ENCODE measurements at regions not wholly inside any gene's neighbourhood (a gene's known extent, or its start where the extent isn't known, plus 50 kb on each side); places are given as distances from the start of the nearest gene placed in this dataset.

DNA sequence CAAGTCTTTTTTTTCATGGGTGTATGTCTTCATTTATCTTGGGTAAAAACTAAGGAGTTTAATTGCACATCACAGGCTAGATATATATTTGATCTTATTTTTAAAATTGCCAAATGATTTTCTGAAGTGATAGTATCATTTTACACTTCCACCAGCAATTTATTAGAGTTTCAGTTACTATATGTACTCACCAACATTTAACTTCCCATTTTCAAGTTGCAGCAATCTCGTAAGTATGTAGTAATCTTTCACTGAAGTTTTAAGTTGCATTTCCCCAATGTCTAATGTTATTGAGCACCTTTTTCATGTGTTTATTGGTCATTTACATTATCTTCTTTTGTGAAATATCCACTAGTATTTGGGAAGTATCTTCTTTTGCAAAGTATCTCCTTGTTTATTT lies 277.4 kb upstream of the CNR1 start:
- H4K20me1 ChIP-seq (ENCODE audit: control insufficient read depth, extremely low read depth, insufficient read depth, low read length): no peaks in the 10 kb centered on the region
- no peaks in the 10 kb centered on the region for H3K27me3 ChIP-seq (ENCODE audit: control insufficient read depth, insufficient read depth, low read length)
- no peak overlapping the region for H3K9ac ChIP-seq (ENCODE audit: insufficient read depth, low read length)
- H3K4me3 ChIP-seq (replicated peaks in 1 of 4; ENCODE audit: control extremely low read depth in 1 of 4, insufficient read depth in 1 of 4, low read depth in 3 of 4, low read length in 4 of 4): no peak overlapping the region
- H3K79me2 ChIP-seq (ENCODE audit: control insufficient read depth, insufficient read depth, low read length): no peaks in the 10 kb centered on the region
- no peaks in the 10 kb centered on the region for H3K4me1 ChIP-seq (ENCODE audit: control insufficient read depth, extremely low read depth, insufficient read depth, low read length)
- no peaks in the 10 kb centered on the region for H3K9me3 ChIP-seq (ENCODE audit: control insufficient read depth, insufficient read depth, low read depth, low read length)
- no peak for DNase-seq (ENCODE audit: low read depth in 2 of 2)
- no peak for TF ChIP-seq EZH2 (IDR thresholded peaks at IDR 0.05; ENCODE audit: low read length, missing control alignments)
- TF ChIP-seq, protein P1, sequence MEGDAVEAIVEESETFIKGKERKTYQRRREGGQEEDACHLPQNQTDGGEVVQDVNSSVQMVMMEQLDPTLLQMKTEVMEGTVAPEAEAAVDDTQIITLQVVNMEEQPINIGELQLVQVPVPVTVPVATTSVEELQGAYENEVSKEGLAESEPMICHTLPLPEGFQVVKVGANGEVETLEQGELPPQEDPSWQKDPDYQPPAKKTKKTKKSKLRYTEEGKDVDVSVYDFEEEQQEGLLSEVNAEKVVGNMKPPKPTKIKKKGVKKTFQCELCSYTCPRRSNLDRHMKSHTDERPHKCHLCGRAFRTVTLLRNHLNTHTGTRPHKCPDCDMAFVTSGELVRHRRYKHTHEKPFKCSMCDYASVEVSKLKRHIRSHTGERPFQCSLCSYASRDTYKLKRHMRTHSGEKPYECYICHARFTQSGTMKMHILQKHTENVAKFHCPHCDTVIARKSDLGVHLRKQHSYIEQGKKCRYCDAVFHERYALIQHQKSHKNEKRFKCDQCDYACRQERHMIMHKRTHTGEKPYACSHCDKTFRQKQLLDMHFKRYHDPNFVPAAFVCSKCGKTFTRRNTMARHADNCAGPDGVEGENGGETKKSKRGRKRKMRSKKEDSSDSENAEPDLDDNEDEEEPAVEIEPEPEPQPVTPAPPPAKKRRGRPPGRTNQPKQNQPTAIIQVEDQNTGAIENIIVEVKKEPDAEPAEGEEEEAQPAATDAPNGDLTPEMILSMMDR (conservative IDR thresholded peaks at IDR 0.05 in 1 of 2, IDR thresholded peaks at IDR 0.05 in 1 of 2; ENCODE audit: low read depth in 1 of 2, low read length in 2 of 2): no peak
- H2AFZ ChIP-seq (ENCODE audit: low read length): no peak overlapping the region
- H3K36me3 ChIP-seq (ENCODE audit: control insufficient read depth, insufficient read depth, low read length): no peaks in the 10 kb centered on the region
- no peak overlapping the region for H3K27ac ChIP-seq (ENCODE audit: insufficient read depth, low read length)
- H3K4me2 ChIP-seq (ENCODE audit: extremely low read depth, insufficient read depth, low read length): no peak overlapping the region

DNA sequence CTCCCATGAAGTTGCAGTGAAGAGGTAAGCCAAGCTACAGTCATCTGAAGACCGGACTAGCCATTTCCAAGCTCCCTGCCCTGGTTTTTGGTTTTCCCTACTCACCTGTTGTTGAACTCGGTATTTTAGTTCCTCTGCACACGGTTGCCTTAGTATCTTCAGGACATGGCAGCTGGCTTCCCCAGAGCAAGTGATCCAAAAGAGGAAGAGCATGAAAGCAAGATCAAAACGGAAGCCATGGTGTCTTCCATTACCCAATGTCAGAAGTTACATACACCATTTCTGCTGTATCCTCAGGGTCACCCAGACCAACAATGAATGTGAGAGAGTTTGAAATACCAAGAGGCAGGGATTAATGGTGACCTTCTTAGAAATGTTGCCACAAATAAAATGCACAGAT lies 276.6 kb upstream of the CNR1 start:
- H3K9me3 ChIP-seq (ENCODE audit: control insufficient read depth, insufficient read depth, low read depth, low read length): no peaks in the 10 kb centered on the region

DNA sequence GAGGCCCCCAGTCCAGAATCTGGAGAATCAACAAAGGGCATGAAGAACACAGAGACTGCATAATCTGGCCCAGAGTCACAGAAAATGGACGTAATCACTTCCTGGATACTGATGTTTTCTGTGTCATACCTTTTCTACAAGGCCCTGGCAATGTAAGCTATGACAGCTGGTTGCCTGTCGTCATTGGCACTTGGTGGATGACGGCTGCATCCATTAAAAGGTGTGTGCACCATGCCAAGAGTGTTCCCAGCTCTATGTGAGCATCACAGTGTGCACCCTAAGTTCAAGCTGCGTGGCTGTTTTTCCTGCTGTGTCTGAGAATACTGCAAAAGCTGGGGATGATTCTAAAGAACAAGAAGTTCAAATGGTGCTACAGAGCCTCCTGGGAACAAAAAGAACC lies 275.2 kb upstream of the CNR1 start:
- Histone ChIP-seq H4K20me1 (ENCODE audit: control insufficient read depth, extremely low read depth, insufficient read depth, low read length) (no peaks in the 10 kb centered on the region), H3K9me3 (ENCODE audit: control insufficient read depth, insufficient read depth, low read depth, low read length) (no peaks in the 10 kb centered on the region), H2AFZ (ENCODE audit: low read length) (no peak overlapping the region), H3K4me2 (ENCODE audit: extremely low read depth, insufficient read depth, low read length) (no peak overlapping the region), H3K79me2 (ENCODE audit: control insufficient read depth, insufficient read depth, low read length) (no peaks in the 10 kb centered on the region), H3K27ac (ENCODE audit: insufficient read depth, low read length) (no peak overlapping the region), H3K9ac (ENCODE audit: insufficient read depth, low read length) (no peak overlapping the region), H3K4me3 (replicated peaks in 1 of 4; ENCODE audit: control extremely low read depth in 1 of 4, insufficient read depth in 1 of 4, low read depth in 3 of 4, low read length in 4 of 4) (no peak overlapping the region), H3K27me3 (ENCODE audit: control insufficient read depth, insufficient read depth, low read length) (no peaks in the 10 kb centered on the region), H3K36me3 (ENCODE audit: control insufficient read depth, insufficient read depth, low read length) (no peaks in the 10 kb centered on the region), H3K4me1 (ENCODE audit: control insufficient read depth, extremely low read depth, insufficient read depth, low read length) (no peaks in the 10 kb centered on the region)
- DNase-seq (ENCODE audit: low read depth in 2 of 2): no peak
- TF ChIP-seq EZH2 (IDR thresholded peaks at IDR 0.05; ENCODE audit: low read length, missing control alignments): no peak
- TF ChIP-seq, protein P1 (conservative IDR thresholded peaks at IDR 0.05 in 1 of 2, IDR thresholded peaks at IDR 0.05 in 1 of 2; ENCODE audit: low read depth in 1 of 2, low read length in 2 of 2): no peak

More for the DNA sequence above, 276.6 kb upstream of the CNR1 start:
- Histone ChIP-seq H3K79me2 (ENCODE audit: control insufficient read depth, insufficient read depth, low read length) (no peaks in the 10 kb centered on the region), H3K27ac (ENCODE audit: insufficient read depth, low read length) (no peak overlapping the region), H3K4me1 (ENCODE audit: control insufficient read depth, extremely low read depth, insufficient read depth, low read length) (no peaks in the 10 kb centered on the region), H3K9ac (ENCODE audit: insufficient read depth, low read length) (no peak overlapping the region), H3K4me2 (ENCODE audit: extremely low read depth, insufficient read depth, low read length) (no peak overlapping the region), H3K4me3 (replicated peaks in 1 of 4; ENCODE audit: control extremely low read depth in 1 of 4, insufficient read depth in 1 of 4, low read depth in 3 of 4, low read length in 4 of 4) (no peak overlapping the region), H2AFZ (ENCODE audit: low read length) (no peak overlapping the region), H3K36me3 (ENCODE audit: control insufficient read depth, insufficient read depth, low read length) (no peaks in the 10 kb centered on the region), H4K20me1 (ENCODE audit: control insufficient read depth, extremely low read depth, insufficient read depth, low read length) (no peaks in the 10 kb centered on the region), H3K27me3 (ENCODE audit: control insufficient read depth, insufficient read depth, low read length) (no peaks in the 10 kb centered on the region)
- TF ChIP-seq, protein P1 (conservative IDR thresholded peaks at IDR 0.05 in 1 of 2, IDR thresholded peaks at IDR 0.05 in 1 of 2; ENCODE audit: low read depth in 1 of 2, low read length in 2 of 2): no peak
- TF ChIP-seq EZH2 (IDR thresholded peaks at IDR 0.05; ENCODE audit: low read length, missing control alignments): no peak
- DNase-seq (ENCODE audit: low read depth in 2 of 2): no peak

Data from fibroblast of lung (primary cell).